H1 (cell line): ENCODE measurements at regions not wholly inside any gene's neighbourhood (a gene's known extent, or its start where the extent isn't known, plus 50 kb on each side); places are given as distances from the start of the nearest gene placed in this dataset.
"Not testable (repeated sequence)": the region's sequence is repeated elsewhere in the genome, so short reads cannot be mapped to it uniquely, and the experiment has no call there.

Source experiments
- CTCF ChIA-PET: fragments of 300-600 bp; sonication (Branson Sonifier 250); formaldehyde crosslinking; loops from one replicate; lab custom pipeline; 2021; ENCODE audit not compliant: partially characterized antibody; lab: Charles Lee
- POLR2A ChIA-PET: fragments of 300-600 bp; sonication (Branson Sonifier 250); formaldehyde crosslinking; loops from one replicate; lab custom pipeline; 2021; ENCODE audit warnings: inconsistent platforms; ENCODE audit not compliant: partially characterized antibody; lab: Charles Lee
- DNase-seq, 2 experiments: peaks; one replicate each; pipeline versions ENCODE4 v3.0.0 to v3.0.0-alpha.2; 2010 to 2022; ENCODE audit warnings: low spot score in 2 of 2, low read depth in 1 of 2, mixed read lengths in 1 of 2
- FAIRE-seq: peaks from 2 replicates; lab custom pipeline; 2011; peaks lifted over from hg19 to GRCh38; lab: Jason Lieb, UNC
- H2AFZ ChIP-seq: 2 replicates; pipeline ENCODE4 v1.8.1; 2012; ENCODE audit warnings: low read length, inconsistent platforms
- H2AK5ac ChIP-seq: 2 replicates; pipeline ENCODE4 v1.6.1; 2013; ENCODE audit warnings: low read depth, low read length
- H2BK120ac ChIP-seq: replicated peaks from 2 replicates; pipeline ENCODE3; 2013; ENCODE audit warnings: low read depth, low read length, inconsistent platforms
- H2BK12ac ChIP-seq: 2 replicates; pipeline ENCODE4 v1.6.1; 2013; ENCODE audit warnings: low read depth, low read length
- H2BK15ac ChIP-seq: 2 replicates; pipeline ENCODE4 v1.6.1; 2013; ENCODE audit warnings: low read length
- H2BK20ac ChIP-seq: 2 replicates; pipeline ENCODE4 v1.6.1; 2013; ENCODE audit warnings: low read length
- H2BK5ac ChIP-seq: 2 replicates; pipeline ENCODE4 v1.6.1; 2013; ENCODE audit warnings: low read depth, low read length
- H3K14ac ChIP-seq: 2 replicates; pipeline ENCODE4 v1.6.1; 2013; ENCODE audit warnings: inconsistent platforms; ENCODE audit not compliant: insufficient read length
- H3K18ac ChIP-seq: 2 replicates; pipeline ENCODE4 v1.6.1; 2013; ENCODE audit warnings: low read length; ENCODE audit errors: extremely low read depth
- H3K23ac ChIP-seq: 2 replicates; pipeline ENCODE4 v1.6.1; 2013; ENCODE audit warnings: inconsistent platforms; ENCODE audit not compliant: insufficient read length
- H3K23me2 ChIP-seq: 2 replicates; pipeline ENCODE4 v1.6.1; 2013; ENCODE audit warnings: low read depth, low read length
- H3K27ac ChIP-seq: 2 replicates; pipeline ENCODE4 v1.6.1; 2011; ENCODE audit warnings: low read depth, low read length, inconsistent platforms
- H3K27me3 ChIP-seq, 4 experiments: replicated peaks in 1 of 4; 1 replicate in 1 of 4; 2 replicates in 3 of 4; pipeline versions ENCODE4 v1.6.1 to v1.8.1; 2011 to 2013; ENCODE audit warnings: low read length in 3 of 4, mild to moderate bottlenecking in 3 of 4, inconsistent platforms in 2 of 4, mixed read lengths in 2 of 4, moderate library complexity in 1 of 4; ENCODE audit not compliant: control insufficient read depth in 3 of 4, insufficient read depth in 3 of 4; ENCODE audit errors: extremely low read depth in 1 of 4
- H3K36me3 ChIP-seq, 4 experiments: 2 replicates each; pipeline versions ENCODE4 v1.6.1 to v1.8.1; 2011 to 2013; ENCODE audit warnings: mild to moderate bottlenecking in 4 of 4, low read length in 3 of 4, moderate library complexity in 2 of 4, control low read depth in 1 of 4, inconsistent platforms in 1 of 4; ENCODE audit not compliant: insufficient read depth in 4 of 4, control insufficient read depth in 2 of 4
- H3K4ac ChIP-seq: replicated peaks from 2 replicates; pipeline ENCODE3; 2013; ENCODE audit warnings: low read length, low read depth, mixed read lengths, inconsistent platforms; ENCODE audit not compliant: insufficient read length
- H3K4me1 ChIP-seq, 4 experiments: replicated peaks in 1 of 4; 1 replicate in 1 of 4; 2 replicates in 3 of 4; pipeline versions ENCODE4 v1.6.1 to v1.8.1; 2011 to 2013; ENCODE audit warnings: low read length in 3 of 4, inconsistent platforms in 2 of 4, mixed read lengths in 1 of 4; ENCODE audit not compliant: insufficient read depth in 4 of 4, control insufficient read depth in 3 of 4
- H3K4me2 ChIP-seq, 2 experiments: 2 replicates each; pipeline versions ENCODE4 v1.6.1 to v1.8.1; 2011 to 2013; ENCODE audit warnings: low read depth in 2 of 2, low read length in 2 of 2, control low read depth in 1 of 2, inconsistent platforms in 1 of 2, mild to moderate bottlenecking in 1 of 2; ENCODE audit not compliant: insufficient read depth in 1 of 2
- H3K4me3 ChIP-seq, 4 experiments: fragments of 200-600, 300-600 bp in 1 of 4; sonication (generic), shearing (Covaris generic), sonication (Bioruptor Twin) in 1 of 4; 2 replicates each; pipeline versions ENCODE4 v1.5.1 to v1.8.1; 2011 to 2016; ENCODE audit warnings: low read length in 4 of 4, low read depth in 3 of 4, control low read depth in 2 of 4, inconsistent platforms in 2 of 4, mild to moderate bottlenecking in 2 of 4, mixed read lengths in 1 of 4, moderate library complexity in 1 of 4; ENCODE audit not compliant: insufficient read depth in 2 of 4; ENCODE audit errors: extremely low read depth in 1 of 4
- H3K56ac ChIP-seq: replicated peaks from 2 replicates; pipeline ENCODE3; 2013; ENCODE audit warnings: low read depth, mild to moderate bottlenecking, mixed read lengths, low read length, inconsistent platforms; ENCODE audit not compliant: insufficient read length
- H3K79me1 ChIP-seq: 2 replicates; pipeline ENCODE4 v1.6.1; 2013; ENCODE audit warnings: low read depth, low read length, control low read depth
- H3K79me2 ChIP-seq, 2 experiments: 2 replicates each; pipeline versions ENCODE4 v1.6.1 to v1.8.1; 2012 to 2013; ENCODE audit warnings: low read length in 2 of 2, mild to moderate bottlenecking in 2 of 2, inconsistent platforms in 1 of 2; ENCODE audit not compliant: insufficient read depth in 2 of 2, control insufficient read depth in 1 of 2
- H3K9ac ChIP-seq, 4 experiments: replicated peaks in 1 of 4; 1 replicate in 1 of 4; 2 replicates in 3 of 4; pipeline versions ENCODE4 v1.6.1 to v1.8.1; 2011 to 2013; ENCODE audit warnings: low read depth in 3 of 4, low read length in 3 of 4, control low read depth in 2 of 4, mild to moderate bottlenecking in 2 of 4, moderate library complexity in 2 of 4, inconsistent platforms in 1 of 4; ENCODE audit errors: extremely low read depth in 1 of 4
- H3K9me3 ChIP-seq, 2 experiments: 2 replicates each; pipeline versions ENCODE4 v1.6.1 to v1.8.1; 2012 to 2013; ENCODE audit warnings: mild to moderate bottlenecking in 2 of 2, moderate library complexity in 2 of 2, control low read depth in 1 of 2, inconsistent platforms in 1 of 2, low read depth in 1 of 2, low read length in 1 of 2, mixed read lengths in 1 of 2; ENCODE audit not compliant: insufficient read depth in 2 of 2
- H4K20me1 ChIP-seq, 2 experiments: replicated peaks in 1 of 2; 2 replicates each; pipeline versions ENCODE3 to v1.8.1; 2011 to 2013; ENCODE audit warnings: inconsistent platforms in 2 of 2, low read length in 2 of 2, mild to moderate bottlenecking in 1 of 2; ENCODE audit not compliant: insufficient read depth in 2 of 2, control insufficient read depth in 1 of 2
- H4K5ac ChIP-seq: 2 replicates; pipeline ENCODE4 v1.6.1; 2013; ENCODE audit warnings: low read length, low read depth, mixed read lengths, inconsistent platforms; ENCODE audit not compliant: insufficient read length
- H4K8ac ChIP-seq: 2 replicates; pipeline ENCODE4 v1.8.0; 2013; ENCODE audit warnings: mild to moderate bottlenecking, moderate library complexity, low read length, inconsistent platforms; ENCODE audit not compliant: insufficient read depth; ENCODE audit errors: extremely low read depth
- H4K91ac ChIP-seq: replicated peaks from 2 replicates; pipeline ENCODE3; 2013; ENCODE audit warnings: low read length, mixed read lengths, inconsistent platforms; ENCODE audit not compliant: insufficient read length
- WGBS, 2 experiments: shearing (Covaris generic) in 1 of 2; methylation state at CpG; one replicate each; pipeline versions ENCODE4 v1.1.6 to v1.1.7; 2013 to 2015; ENCODE audit warnings: low lambda C conversion rate in 2 of 2, mixed read lengths in 2 of 2, inconsistent platforms in 1 of 2, low coverage in 1 of 2, missing lambda C conversion rate in 1 of 2; ENCODE audit not compliant: insufficient replicate concordance in 2 of 2, insufficient coverage in 1 of 2, insufficient read length in 1 of 2; ENCODE audit errors: extremely low coverage in 1 of 2, missing lambda C conversion rate in 1 of 2; 5-methylcytosine and 5-hydroxymethylcytosine counted together

GRCh38 chr9:64776269-64776668, 508.7 kb downstream of the FOXD4L5 start:
- H3K4me3 ChIP-seq, H2BK12ac ChIP-seq, H3K56ac ChIP-seq, H4K5ac ChIP-seq, H3K9me3 ChIP-seq, H3K23ac ChIP-seq, H3K14ac ChIP-seq, H3K27ac ChIP-seq, POLR2A ChIA-PET, H2AFZ ChIP-seq, H4K91ac ChIP-seq, H3K79me2 ChIP-seq, H3K4ac ChIP-seq, H3K4me2 ChIP-seq, H4K8ac ChIP-seq, H3K18ac ChIP-seq, H2BK5ac ChIP-seq, H4K20me1 ChIP-seq, FAIRE-seq, H2BK15ac ChIP-seq, H2BK120ac ChIP-seq, DNase-seq, H3K79me1 ChIP-seq, H3K9ac ChIP-seq, H3K36me3 ChIP-seq, CTCF ChIA-PET, H3K4me1 ChIP-seq, H3K23me2 ChIP-seq, H2BK20ac ChIP-seq, H2AK5ac ChIP-seq: not testable (repeated sequence)
- WGBS, 2 experiments = 67% methylated on average over 1 of the region's 2 CpGs; no CpG with 5 or more reads in 1 of the 2 experiments
- H3K27me3 ChIP-seq = peaks cover 1 to 12% (median 6%) of the 10 kb centered on the region in 4 experiments; a peak in 5 of 7 replicates
